T-helper 2 cell treated with Interferon-gamma antibody and Interleukin-4, amounts not matched to agents 5 μg/mL and 100 μg/mL, for 36 hours (primary cell): ENCODE measurements at regions not wholly inside any gene's neighbourhood (a gene's known extent, or its start where the extent isn't known, plus 50 kb on each side); places are given as distances from the start of the nearest gene placed in this dataset.

Experiments
- DNase-seq: peaks from one replicate; pipeline ENCODE4 v3.0.0; 2021; ENCODE audit warnings: low spot score
- H3K27ac Mint-ChIP-seq: one replicate; pipeline ENCODE4 v1.8.0; 2021; ENCODE audit warnings: mild to moderate bottlenecking, mixed read lengths
- H3K27me3 Mint-ChIP-seq: one replicate; pipeline ENCODE4 v1.8.0; 2021; ENCODE audit warnings: low read depth, mixed read lengths
- H3K36me3 Mint-ChIP-seq: one replicate; pipeline ENCODE4 v1.8.0; 2021; ENCODE audit warnings: low read depth, mixed read lengths
- H3K4me1 Mint-ChIP-seq: one replicate; pipeline ENCODE4 v1.8.0; 2021; ENCODE audit warnings: low read depth, mixed read lengths
- H3K4me3 Mint-ChIP-seq: one replicate; pipeline ENCODE4 v1.8.0; 2022; ENCODE audit warnings: mild to moderate bottlenecking, moderate library complexity, mixed read lengths
- H3K9me3 Mint-ChIP-seq: one replicate; pipeline ENCODE4 v1.8.0; 2021; ENCODE audit warnings: mixed read lengths

GRCh38 chr2:16048466-16048865, 108.1 kb downstream of the MYCN start:
- H3K27me3 Mint-ChIP-seq, result no peaks in the 10 kb centered on the region
- H3K4me1 Mint-ChIP-seq, result no peaks in the 10 kb centered on the region
- no peaks in the 10 kb centered on the region for H3K9me3 Mint-ChIP-seq
- DNase-seq, result no peak
- H3K4me3 Mint-ChIP-seq, result no peak overlapping the region
- H3K36me3 Mint-ChIP-seq, result no peaks in the 10 kb centered on the region
- no peak overlapping the region for H3K27ac Mint-ChIP-seq

- DNase-seq, result no peak
- Mint-ChIP-seq H3K4me1 (no peaks in the 10 kb centered on the region), H3K36me3 (no peaks in the 10 kb centered on the region), H3K27ac (no peak overlapping the region), H3K9me3 (no peaks in the 10 kb centered on the region), H3K27me3 (no peaks in the 10 kb centered on the region), H3K4me3 (no peak overlapping the region)
Observed at GRCh38 chr2:16047701-16048100, 107.4 kb downstream of the MYCN start.

GRCh38 chr2:16046649-16047048, 106.3 kb downstream of the MYCN start:
- Mint-ChIP-seq H3K4me1 (no peaks in the 10 kb centered on the region), H3K27ac (no peak overlapping the region), H3K27me3 (no peaks in the 10 kb centered on the region), H3K4me3 (no peak overlapping the region), H3K9me3 (no peaks in the 10 kb centered on the region), H3K36me3 (no peaks in the 10 kb centered on the region)
- no peak for DNase-seq

- Mint-ChIP-seq H3K9me3 (no peaks in the 10 kb centered on the region), H3K36me3 (no peaks in the 10 kb centered on the region), H3K27me3 (no peaks in the 10 kb centered on the region), H3K4me3 (no peak overlapping the region), H3K4me1 (no peaks in the 10 kb centered on the region), H3K27ac (no peak overlapping the region)
- DNase-seq, result no peak
Observed at GRCh38 chr2:16045653-16046352, 105.5 kb downstream of the MYCN start.

- no peak overlapping the region for H3K27ac Mint-ChIP-seq
- no peaks in the 10 kb centered on the region for H3K36me3 Mint-ChIP-seq
- H3K4me3 Mint-ChIP-seq, result no peak overlapping the region
- H3K9me3 Mint-ChIP-seq, result no peaks in the 10 kb centered on the region
- H3K4me1 Mint-ChIP-seq, result no peaks in the 10 kb centered on the region
- no peaks in the 10 kb centered on the region for H3K27me3 Mint-ChIP-seq
- no peak for DNase-seq
Observed at GRCh38 chr2:16044946-16045456, 104.7 kb downstream of the MYCN start.

GRCh38 chr2:16043627-16044026, 103.3 kb downstream of the MYCN start:
- no peak overlapping the region for H3K27ac Mint-ChIP-seq
- H3K36me3 Mint-ChIP-seq, result no peaks in the 10 kb centered on the region
- no peak overlapping the region for H3K4me3 Mint-ChIP-seq
- no peaks in the 10 kb centered on the region for H3K9me3 Mint-ChIP-seq
- DNase-seq, result no peak
- no peaks in the 10 kb centered on the region for H3K27me3 Mint-ChIP-seq
- no peaks in the 10 kb centered on the region for H3K4me1 Mint-ChIP-seq

GRCh38 chr2:16043192-16043591, 102.8 kb downstream of the MYCN start:
- Mint-ChIP-seq H3K27ac (no peak overlapping the region), H3K27me3 (no peaks in the 10 kb centered on the region), H3K9me3 (no peaks in the 10 kb centered on the region), H3K4me1 (no peaks in the 10 kb centered on the region), H3K36me3 (no peaks in the 10 kb centered on the region), H3K4me3 (no peak overlapping the region)
- DNase-seq, result no peak

- no peak for DNase-seq
- H3K27me3 Mint-ChIP-seq, result no peaks in the 10 kb centered on the region
- no peaks in the 10 kb centered on the region for H3K36me3 Mint-ChIP-seq
- H3K27ac Mint-ChIP-seq, result no peak overlapping the region
- no peaks in the 10 kb centered on the region for H3K9me3 Mint-ChIP-seq
- H3K4me3 Mint-ChIP-seq, result no peak overlapping the region
- H3K4me1 Mint-ChIP-seq, result no peaks in the 10 kb centered on the region
Observed at GRCh38 chr2:16042201-16042700, 101.9 kb downstream of the MYCN start.

- Mint-ChIP-seq H3K27me3 (no peaks in the 10 kb centered on the region), H3K36me3 (no peaks in the 10 kb centered on the region), H3K27ac (no peak overlapping the region), H3K9me3 (no peaks in the 10 kb centered on the region), H3K4me3 (no peak overlapping the region), H3K4me1 (no peaks in the 10 kb centered on the region)
- no peak for DNase-seq
Observed at GRCh38 chr2:16040271-16041010, 100.1 kb downstream of the MYCN start.

- Mint-ChIP-seq H3K9me3 (no peaks in the 10 kb centered on the region), H3K4me1 (no peaks in the 10 kb centered on the region), H3K27ac (no peak overlapping the region), H3K36me3 (no peaks in the 10 kb centered on the region), H3K27me3 (no peaks in the 10 kb centered on the region), H3K4me3 (no peak overlapping the region)
- no peak for DNase-seq
Observed at GRCh38 chr2:16039823-16040222, 99.5 kb downstream of the MYCN start.

- H3K4me1 Mint-ChIP-seq, result no peaks in the 10 kb centered on the region
- no peaks in the 10 kb centered on the region for H3K9me3 Mint-ChIP-seq
- H3K36me3 Mint-ChIP-seq, result no peaks in the 10 kb centered on the region
- H3K4me3 Mint-ChIP-seq, result no peak overlapping the region
- no peak for DNase-seq
- H3K27ac Mint-ChIP-seq, result no peak overlapping the region
- H3K27me3 Mint-ChIP-seq, result no peaks in the 10 kb centered on the region
Observed at GRCh38 chr2:16039055-16039454, 98.7 kb downstream of the MYCN start.

- no peak for DNase-seq
- Mint-ChIP-seq H3K9me3 (no peaks in the 10 kb centered on the region), H3K27ac (no peak overlapping the region), H3K4me3 (no peak overlapping the region), H3K36me3 (no peaks in the 10 kb centered on the region), H3K27me3 (no peaks in the 10 kb centered on the region), H3K4me1 (no peaks in the 10 kb centered on the region)
Observed at GRCh38 chr2:16038621-16039020, 98.3 kb downstream of the MYCN start.

GRCh38 chr2:16037808-16038457, 97.6 kb downstream of the MYCN start:
- no peaks in the 10 kb centered on the region for H3K4me1 Mint-ChIP-seq
- H3K27ac Mint-ChIP-seq, result no peak overlapping the region
- no peaks in the 10 kb centered on the region for H3K27me3 Mint-ChIP-seq
- H3K9me3 Mint-ChIP-seq, result no peaks in the 10 kb centered on the region
- H3K4me3 Mint-ChIP-seq, result no peak overlapping the region
- no peaks in the 10 kb centered on the region for H3K36me3 Mint-ChIP-seq
- no peak for DNase-seq

GRCh38 chr2:16036951-16037350, 96.6 kb downstream of the MYCN start:
- no peak overlapping the region for H3K27ac Mint-ChIP-seq
- no peaks in the 10 kb centered on the region for H3K9me3 Mint-ChIP-seq
- H3K4me3 Mint-ChIP-seq, result no peak overlapping the region
- DNase-seq, result no peak
- no peaks in the 10 kb centered on the region for H3K4me1 Mint-ChIP-seq
- H3K27me3 Mint-ChIP-seq, result no peaks in the 10 kb centered on the region
- H3K36me3 Mint-ChIP-seq, result no peaks in the 10 kb centered on the region
